GM19043 (cell line): ENCODE measurements at regions not wholly inside any gene's neighbourhood (a gene's known extent, or its start where the extent isn't known, plus 50 kb on each side); places are given as distances from the start of the nearest gene placed in this dataset.
"Not testable (repeated sequence)": the region's sequence is repeated elsewhere in the genome, so short reads cannot be mapped to it uniquely, and the experiment has no call there.

ENCODE experiments used
- ATAC-seq: cut with Tn5 transposase; IDR thresholded peaks from one replicate; pipeline ENCODE4 v1.9.1; 2021; ENCODE audit warnings: low read depth; ENCODE audit not compliant: unreplicated experiment

GRCh38 chr2:64277101-64277849 lies 133.1 kb upstream of the PELI1 start:
- ATAC-seq, result no peak

GRCh38 chr2:64280812-64281211 lies 136.6 kb upstream of the PELI1 start:
- ATAC-seq, result not testable (repeated sequence)

- ATAC-seq, result peak; percentile 19
Measured at GRCh38 chr2:64283006-64283570, 138.9 kb upstream of the PELI1 start.

GRCh38 chr2:64283641-64284361 lies 139.6 kb upstream of the PELI1 start:
- ATAC-seq, result peak; percentile 97

- ATAC-seq, result no peak
Measured at GRCh38 chr2:64284751-64285150, 140.5 kb upstream of the PELI1 start.

- ATAC-seq, result no peak
Measured at GRCh38 chr2:64287202-64287740, 143.1 kb upstream of the PELI1 start.

- no peak for ATAC-seq
Measured at GRCh38 chr2:64288321-64289193, 144.3 kb upstream of the PELI1 start.

- ATAC-seq, result no peak
Measured at GRCh38 chr2:64289251-64289650, 145.0 kb upstream of the PELI1 start.

GRCh38 chr2:64289737-64290136 lies 145.5 kb upstream of the PELI1 start:
- ATAC-seq, result no peak

- no peak for ATAC-seq
Measured at GRCh38 chr2:64291181-64291580, 147.0 kb upstream of the PELI1 start.

GRCh38 chr2:64295326-64296139 lies 151.3 kb upstream of the PELI1 start:
- no peak for ATAC-seq

- ATAC-seq, result no peak
Measured at GRCh38 chr2:64296140-64296480, 151.9 kb upstream of the PELI1 start.

GRCh38 chr2:64296695-64297346 lies 152.6 kb upstream of the PELI1 start:
- ATAC-seq, result no peak

GRCh38 chr2:64298161-64298560 lies 153.9 kb upstream of the PELI1 start:
- ATAC-seq, result no peak

- no peak for ATAC-seq
Measured at GRCh38 chr2:64300066-64300465, 153.9 kb upstream of the LGALSL start.

- no peak for ATAC-seq
Measured at GRCh38 chr2:64303250-64303649, 150.7 kb upstream of the LGALSL start.

GRCh38 chr2:64307421-64307820 lies 146.5 kb upstream of the LGALSL start:
- ATAC-seq, result no peak

- ATAC-seq, result no peak
Measured at GRCh38 chr2:64311191-64311910, 142.6 kb upstream of the LGALSL start.
